HG03103 (cell line): ENCODE measurements at regions not wholly inside any gene's neighbourhood (a gene's known extent, or its start where the extent isn't known, plus 50 kb on each side); places are given as distances from the start of the nearest gene placed in this dataset.

Source experiments
- ATAC-seq: cut with Tn5 transposase; IDR thresholded peaks from one replicate; pipeline ENCODE4 v1.9.1; 2021; ENCODE audit warnings: low read depth; ENCODE audit not compliant: unreplicated experiment

DNA sequence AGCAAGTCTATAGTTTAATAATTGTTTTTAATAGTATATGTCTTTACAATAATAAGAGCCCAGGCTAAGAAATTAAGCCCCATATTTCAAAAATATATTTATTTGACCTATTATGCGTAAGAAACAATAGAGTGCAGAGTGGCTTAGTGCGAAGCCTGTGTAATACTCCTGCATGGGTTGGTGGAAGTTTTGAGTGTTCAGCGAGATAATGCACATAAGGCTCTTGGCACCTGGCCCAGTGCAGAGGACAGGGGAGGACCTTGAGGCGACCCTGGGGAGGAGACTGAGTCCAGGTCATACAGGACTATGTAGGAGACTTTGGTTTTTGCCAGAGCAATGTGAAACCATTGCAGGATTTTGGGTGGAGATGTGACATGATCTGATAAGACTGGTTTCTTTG, 132.4 kb upstream of the ST6GAL2 start:
- ATAC-seq = no peak

DNA sequence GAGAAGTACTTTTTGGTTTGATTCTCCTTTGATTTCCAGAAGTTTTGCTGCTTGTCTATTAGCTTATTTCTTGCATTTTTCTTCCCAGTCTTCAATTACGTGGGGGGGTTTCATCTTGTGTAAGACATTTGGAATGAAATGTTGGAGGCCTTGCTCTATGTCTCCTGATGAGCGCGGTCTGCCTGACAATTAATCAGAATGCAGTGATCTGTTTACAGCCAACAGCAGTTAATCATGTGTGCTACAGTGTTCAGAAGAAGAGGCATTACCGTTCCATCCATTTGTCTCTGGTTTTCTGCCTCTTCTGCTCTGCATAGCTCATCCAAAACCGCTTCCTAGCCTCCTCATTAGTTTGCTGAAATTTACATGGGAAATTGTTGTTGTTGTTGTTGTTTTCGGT, 134.4 kb upstream of the ST6GAL2 start:
- no peak for ATAC-seq

DNA sequence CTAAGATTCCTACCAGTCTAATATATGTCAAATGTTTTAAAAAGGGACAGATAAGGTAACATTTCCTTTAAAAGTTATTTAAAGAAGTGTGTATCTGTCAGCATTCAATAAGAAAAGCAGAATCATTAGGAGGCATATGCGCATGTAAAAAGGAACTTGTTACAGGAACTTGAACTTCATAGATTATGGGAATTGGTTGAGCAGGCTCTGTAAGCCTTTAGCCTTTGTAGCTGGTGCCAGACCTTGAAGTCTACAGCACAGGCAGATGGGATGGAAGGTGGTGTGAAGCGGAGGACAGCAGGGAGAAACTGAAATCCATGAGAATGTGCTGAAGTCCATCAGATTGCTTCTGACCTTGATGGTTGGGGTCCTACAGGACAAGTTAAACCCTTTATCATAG, 138.3 kb upstream of the ST6GAL2 start:
- ATAC-seq = no peak

DNA sequence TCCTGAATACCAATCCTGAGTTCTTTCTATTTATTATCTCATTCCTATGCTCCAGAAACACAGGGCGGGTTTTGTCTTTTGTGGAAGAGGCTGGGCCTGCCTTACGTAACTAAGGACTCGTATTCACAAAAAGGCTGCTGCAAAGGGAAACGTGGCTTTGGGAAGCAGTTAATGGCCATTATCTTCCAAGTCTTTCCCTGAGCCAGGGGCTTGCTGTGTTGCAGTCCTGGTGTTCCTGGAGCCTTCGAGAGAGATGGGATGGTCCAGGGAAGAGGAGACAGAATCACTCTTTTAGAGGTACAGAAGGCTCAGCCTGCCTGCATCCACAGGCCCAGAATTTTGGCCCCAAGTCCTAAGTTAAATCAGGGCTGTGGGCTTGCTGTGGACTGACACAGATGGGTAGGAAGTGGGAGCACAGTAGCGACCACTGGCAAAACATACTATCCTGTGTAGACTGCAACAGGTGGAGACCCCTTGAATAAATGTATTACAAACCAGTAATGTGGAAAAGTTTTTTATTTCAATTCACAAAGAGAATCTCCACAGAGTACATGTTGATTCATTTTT, 139.4 kb upstream of the ST6GAL2 start:
- ATAC-seq = no peak

DNA sequence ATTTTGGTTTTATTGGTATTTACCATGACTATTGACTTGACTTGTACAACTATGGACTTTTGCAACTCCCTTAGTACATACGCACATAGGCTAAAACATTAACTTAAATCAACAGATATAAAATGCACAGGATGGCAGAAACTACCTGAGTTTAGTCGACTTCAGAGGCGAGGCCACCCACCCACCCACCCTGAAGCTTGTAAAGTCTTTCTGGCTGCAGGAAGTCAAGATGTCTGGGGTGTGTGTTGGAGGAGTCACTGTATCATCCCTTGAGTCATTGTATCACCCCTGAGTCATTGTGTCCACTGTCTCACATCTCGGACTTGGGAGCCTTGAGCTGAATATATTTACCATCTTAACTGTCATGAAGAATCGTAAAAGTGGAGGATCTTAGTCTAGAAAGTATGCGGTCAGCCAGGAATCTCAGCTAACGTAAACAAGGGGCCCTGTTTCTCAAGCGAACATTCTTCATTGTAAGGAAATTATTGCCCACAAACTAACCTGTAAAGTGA, 140.0 kb upstream of the ST6GAL2 start:
- ATAC-seq = no peak

DNA sequence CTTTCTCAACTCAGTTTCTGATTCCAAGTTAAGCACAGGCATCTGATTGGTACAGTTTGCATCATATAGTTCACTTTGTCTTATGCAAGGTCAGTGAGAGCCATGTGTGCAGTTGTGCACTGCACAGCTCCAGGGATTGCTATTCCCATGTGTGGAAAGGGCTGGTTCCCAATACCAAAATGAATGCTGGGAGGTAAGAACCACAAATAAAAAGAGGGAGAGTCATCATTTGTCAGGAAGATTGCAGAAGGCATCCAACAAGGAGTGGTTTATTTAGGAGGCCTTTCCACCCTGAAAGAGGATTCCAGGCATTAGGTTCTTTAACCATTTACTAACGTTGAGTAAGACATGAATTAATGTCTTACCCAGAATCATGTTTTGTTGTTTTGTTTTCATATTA, 141.2 kb upstream of the ST6GAL2 start:
- ATAC-seq = no peak

DNA sequence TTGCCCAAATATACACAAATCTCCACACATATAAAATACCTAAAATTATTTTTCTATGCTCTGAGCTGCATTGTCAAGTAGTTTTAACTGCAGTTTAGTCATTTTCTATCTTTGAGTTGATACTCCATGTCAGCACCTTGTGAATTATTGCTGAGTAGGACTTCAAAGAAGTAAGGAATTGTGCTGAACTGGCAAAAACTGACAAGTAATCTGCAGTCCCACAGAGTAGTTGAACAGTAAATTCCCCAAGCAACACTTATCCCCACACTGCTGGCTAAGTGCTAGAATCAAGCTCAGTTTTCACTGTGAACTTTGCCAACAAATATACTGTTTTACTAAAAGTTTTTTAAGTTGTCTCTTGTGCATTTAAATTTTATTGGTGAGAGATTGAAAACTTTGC, 141.8 kb upstream of the ST6GAL2 start:
- no peak for ATAC-seq

DNA sequence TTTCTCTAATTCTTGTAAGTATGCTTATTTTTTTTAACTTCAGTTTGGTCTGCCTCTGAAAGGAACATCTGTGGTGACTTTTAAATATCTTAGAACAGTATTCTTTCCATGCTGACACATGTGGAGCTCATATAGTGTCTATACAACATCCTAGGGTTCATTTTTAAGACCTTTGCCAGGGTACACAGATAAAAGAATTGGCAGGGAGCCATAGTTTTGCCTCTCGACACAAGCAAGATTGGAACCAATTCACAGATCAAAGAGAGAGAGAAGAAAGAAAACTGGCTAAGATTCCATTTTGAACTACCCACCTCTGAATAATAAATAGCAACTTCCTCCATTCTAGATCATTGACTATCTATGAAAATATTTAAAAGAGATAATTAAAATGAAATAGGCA, 142.7 kb upstream of the ST6GAL2 start:
- ATAC-seq = no peak

DNA sequence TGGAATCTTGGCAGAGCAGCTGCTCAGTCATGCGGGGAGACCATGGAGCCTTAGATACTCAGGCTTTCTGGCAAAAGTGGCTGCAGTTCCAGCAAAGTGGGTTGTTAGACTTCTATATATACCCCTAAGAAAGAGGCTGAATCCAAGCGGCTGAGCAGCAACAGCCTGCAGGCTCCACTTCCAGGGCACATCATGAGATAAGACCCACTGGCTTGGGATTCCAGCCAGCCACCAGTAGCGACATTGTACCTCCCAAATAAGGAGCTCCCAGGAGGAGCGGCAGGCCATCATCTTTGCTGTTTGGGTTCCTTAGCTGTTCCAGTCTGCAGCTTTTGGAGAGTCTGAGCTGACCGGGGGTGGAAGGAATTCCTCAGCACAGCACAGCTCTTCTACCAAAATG, 150.3 kb upstream of the ST6GAL2 start:
- no peak for ATAC-seq

DNA sequence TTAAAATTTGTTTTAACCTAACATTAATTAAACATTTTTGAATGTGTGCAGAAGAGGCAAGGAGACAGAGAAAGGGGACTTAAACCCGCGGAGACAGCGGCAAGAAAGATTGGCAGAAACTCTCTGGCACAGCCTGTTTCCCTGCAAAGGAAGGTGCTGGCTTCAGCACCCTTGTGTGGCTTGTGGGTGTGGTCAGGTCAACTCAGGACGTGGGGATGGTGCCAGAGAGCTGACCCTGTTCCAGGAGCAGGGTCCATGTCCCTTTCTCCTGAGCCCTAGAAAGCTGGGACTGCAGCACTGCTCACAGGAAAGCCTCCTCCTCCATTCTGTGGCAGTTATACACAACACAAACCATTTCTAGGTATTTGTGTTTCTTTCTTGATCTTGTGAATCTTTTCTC, 176.2 kb upstream of the ST6GAL2 start:
- ATAC-seq = no peak

DNA sequence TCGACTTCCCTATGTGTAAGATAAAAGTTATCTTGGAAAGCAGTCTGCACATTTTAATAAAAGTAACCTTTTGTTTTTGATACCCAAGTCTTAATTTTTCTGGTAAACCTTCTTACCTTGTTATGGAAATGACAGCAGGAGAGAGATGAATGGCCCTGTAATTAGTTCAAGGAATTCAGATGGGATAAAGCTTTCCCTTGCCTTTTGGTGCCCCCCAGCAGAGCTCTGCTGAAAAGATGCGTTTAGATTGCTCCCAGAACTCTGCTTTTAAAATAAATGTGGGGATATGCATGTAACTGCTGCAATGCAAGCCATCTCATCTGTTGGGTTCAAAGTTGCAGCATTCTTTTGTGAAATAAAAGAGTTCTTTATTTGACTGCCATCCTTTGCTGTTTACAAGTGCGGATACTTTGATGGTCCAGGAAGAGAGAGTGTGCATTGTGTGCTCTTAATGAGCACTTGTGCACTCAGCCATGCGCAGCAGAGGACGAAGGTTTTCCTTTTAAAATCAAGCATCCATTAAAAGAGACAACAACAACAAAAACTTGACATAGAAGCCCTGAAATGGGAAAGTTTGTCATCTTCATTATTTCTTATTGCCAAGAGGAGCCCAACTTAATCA, 176.7 kb upstream of the ST6GAL2 start:
- no peak for ATAC-seq

DNA sequence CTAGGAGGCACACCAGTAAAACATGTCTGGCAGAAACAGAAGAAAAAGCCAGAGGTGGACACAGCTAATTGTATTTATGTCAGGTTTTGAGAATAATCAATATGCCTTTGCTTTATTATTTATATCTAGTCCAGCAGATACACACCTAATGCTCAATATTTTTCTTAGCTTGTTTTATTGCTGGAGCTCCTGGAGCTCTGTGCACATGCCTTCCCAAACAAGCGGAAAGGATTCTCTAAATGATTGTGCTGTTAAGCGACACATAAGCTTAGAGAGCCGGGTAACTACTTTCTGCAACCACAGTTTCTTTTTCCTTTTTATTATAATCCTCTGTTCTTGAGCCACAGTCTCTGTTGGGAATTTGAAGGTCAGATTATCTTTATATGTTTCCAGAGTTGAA, 177.3 kb upstream of the ST6GAL2 start:
- no peak for ATAC-seq

DNA sequence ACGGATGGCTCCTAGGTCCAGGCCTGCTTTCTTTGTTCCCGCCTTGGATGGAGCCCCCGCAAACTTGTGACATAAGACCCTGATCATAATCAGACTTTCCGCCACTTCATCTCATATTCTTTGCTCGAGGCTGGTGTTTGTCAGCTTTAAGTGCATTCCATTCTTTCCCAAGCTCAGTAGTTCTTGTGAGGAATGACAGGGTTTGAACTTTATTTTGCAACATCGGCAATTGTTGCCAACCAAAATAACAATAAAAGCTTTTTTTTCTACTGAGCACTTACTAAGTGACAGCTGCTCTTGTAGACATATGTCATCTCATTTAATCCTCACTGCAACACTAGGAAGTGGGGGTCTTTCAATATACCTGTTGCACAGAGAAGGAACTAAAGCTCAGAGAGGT, 178.8 kb upstream of the ST6GAL2 start:
- ATAC-seq = no peak

DNA sequence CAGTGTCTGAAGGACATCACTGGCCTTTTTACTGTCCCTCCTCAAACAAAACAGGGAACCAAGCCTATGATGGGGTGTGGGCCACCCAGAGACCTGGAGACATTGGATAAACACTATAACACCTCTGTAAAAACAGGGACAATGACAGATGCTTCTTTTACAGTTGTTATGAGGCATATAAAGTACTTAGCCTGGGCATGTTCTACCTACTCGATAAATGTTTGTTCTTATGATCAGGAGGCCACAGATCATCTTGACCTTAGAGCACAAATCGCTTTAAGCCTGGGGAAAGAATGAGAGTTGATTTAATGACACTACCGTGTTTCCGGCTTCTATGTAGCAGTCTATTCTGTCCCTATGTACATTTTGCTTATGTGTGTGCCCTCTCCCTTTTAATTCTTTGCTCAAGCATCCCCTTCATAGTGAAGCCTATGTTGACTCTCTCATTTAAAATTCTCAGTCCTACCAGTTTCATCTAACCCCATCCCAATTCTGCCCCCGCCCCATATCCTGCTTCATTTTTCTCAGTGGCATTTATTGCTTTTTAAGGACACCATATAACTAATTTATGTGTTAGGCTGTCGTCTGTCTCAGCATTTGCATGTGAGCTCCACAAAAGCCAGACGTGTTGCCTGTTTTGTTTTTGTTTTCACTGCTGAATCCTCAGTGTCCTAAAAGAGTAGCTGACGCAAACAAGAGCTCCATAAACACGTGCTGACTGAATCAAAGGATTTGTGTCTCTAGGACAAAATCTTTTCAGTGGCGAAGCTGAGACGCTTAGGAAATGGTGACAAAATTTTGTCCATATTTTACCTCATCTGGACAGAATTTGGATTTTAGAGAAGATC, 182.3 kb upstream of the ST6GAL2 start:
- ATAC-seq = no peak

DNA sequence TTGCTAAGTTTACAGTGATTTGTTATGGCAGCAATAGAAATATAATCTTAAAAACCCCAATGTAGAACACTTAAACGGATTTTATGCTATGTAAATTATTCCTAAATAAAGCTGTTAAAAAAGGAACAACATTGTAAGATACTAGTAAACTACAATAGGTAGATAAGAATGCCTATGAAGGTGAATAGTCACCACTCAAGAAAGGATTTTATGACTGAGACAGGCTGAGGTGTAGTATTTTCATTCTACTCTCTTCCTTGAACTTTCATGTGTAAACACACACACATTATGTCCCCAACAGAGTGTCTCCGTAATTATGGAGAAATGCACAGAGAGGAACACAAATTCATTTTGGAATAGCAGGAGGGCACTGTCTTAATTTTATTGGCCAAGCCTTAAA, 183.9 kb upstream of the ST6GAL2 start:
- no peak for ATAC-seq

DNA sequence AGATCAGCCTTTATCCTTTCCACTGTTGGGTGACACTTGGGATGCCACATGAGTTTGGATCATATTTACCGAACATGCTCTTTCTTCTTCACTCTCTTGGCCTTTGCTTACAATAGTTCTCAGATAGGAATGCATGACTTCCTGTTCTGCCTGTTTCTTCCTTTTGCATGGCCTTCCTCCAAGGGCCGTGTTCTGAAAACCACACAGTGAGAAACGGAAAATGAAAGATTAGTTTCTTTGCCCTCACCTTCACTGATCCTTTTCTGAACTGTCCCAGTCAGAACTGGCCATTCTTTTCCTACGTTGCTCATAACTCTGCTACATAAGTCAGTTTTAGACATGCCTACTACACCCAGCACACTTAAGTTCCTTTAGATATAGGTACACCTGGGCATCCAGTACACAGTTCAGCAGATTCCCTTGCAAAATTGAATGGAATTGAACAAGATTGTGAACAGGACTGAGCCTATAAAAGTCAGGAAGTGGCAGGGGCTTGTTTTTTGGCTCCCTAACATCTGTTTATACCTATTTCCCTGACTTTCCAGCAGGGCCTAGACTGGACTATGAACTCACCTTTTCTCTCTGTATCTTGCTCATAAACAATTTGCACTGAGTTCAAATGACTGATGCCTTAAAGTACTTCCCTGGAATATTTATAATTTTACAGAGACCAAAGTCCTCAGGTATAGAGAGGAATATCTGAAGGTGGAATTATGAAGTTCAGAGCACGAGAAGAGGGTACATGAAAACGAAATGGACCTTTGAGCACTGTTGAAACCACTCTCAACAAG, 186.4 kb upstream of the ST6GAL2 start:
- no peak for ATAC-seq

DNA sequence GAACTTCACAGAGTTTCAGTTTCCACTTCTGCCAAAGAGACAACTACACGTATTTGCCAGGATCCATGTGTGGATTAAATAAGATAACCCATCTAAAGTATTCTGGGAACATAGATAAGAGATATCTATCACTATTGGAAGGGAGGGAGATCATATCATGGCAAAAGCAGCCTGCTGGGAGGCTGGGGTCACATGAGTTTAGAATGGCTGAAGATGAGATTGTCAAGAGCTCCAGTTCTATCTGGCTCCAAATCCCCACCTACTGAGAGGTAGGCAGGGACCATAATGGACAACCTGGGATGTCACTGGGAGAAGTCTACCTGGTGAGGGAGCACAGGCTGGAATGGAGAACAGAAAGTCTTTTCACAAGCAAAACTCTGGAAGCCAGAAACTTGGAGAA, 192.6 kb upstream of the ST6GAL2 start:
- ATAC-seq = no peak

DNA sequence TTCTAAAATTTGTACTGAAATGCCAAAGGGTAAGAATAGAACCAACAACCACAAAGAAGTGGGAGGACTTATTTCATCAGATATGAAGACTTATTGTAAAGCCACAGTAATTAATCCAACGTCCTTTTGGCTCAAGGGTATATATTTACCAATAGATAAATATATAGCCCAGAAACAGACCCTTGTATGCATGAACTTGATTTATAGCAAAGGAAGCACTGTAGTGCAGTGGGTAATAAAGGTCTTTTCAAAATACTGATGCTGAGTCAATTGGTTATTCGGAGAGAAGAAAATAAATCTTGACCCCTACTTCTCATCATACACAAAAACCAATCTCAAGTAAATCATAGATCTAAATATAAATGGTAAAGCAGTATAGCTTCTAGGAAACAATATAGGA, 200.5 kb upstream of the ST6GAL2 start:
- no peak for ATAC-seq

DNA sequence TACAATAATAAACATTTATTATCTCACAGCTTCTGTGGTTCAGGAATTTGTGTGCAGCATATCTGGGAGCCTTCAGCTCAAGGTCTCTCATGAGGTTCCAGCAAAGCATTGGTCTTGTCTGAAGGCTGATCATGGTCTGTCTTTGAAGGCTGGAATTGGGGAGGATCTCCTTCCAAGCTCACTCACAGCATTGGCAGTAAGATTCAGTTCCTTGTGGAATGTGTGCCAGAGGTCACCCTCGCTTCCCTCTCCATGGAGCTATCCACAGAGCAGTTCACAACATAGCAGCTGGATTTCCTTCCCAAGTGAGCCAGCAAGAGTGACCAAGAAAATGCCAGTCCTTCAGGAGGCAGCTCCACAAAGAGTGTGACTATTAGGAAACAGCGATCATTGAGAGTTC, 202.2 kb upstream of the ST6GAL2 start:
- no peak for ATAC-seq

DNA sequence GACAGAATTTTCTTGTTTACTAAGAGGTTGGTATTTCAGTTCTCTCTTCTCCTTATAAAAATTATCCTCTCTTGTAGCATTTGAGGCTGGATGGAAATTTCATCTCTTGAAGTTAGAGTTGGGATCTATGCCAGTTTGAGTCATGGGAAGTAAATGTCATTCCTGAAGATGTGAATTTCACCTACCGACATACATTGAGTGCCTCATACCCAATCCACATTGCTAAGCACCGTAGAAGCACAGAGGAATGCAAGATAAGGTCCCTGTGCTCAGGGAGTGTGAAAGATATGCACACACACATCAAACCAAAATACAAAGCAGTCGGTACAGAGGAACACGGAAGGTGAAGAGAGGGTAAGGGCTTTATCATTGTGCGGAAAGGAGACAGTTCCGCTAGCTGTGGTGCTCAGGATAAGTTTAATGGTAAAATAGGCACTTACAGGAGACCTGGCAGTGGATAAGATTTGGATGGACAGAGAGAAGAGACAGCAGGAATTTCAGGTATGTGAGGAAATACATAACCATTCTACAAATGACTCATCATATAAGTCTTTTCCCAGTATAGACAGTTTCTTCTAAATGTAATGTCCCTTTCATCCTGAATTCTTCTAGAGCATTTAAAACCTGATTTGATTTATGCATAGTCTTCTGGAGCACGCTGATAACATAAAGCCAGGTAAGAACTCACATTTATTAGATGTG, 205.3 kb upstream of the ST6GAL2 start:
- ATAC-seq = no peak
